Muscle layer of colon (tissue), 2 donors: ENCODE measurements at regions not wholly inside any gene's neighbourhood (a gene's known extent, or its start where the extent isn't known, plus 50 kb on each side); places are given as distances from the start of the nearest gene placed in this dataset.
"Not testable (repeated sequence)": the region's sequence is repeated elsewhere in the genome, so short reads cannot be mapped to it uniquely, and the experiment has no call there.

Experiments
- H3K27ac ChIP-seq: one replicate; pipeline ENCODE4 v1.7.0; 2013; ENCODE audit warnings: low read depth, mild to moderate bottlenecking, low read length, moderate library complexity
- H3K27me3 ChIP-seq, 2 donors: one replicate each; pipeline ENCODE4 v1.7.0; 2013; ENCODE audit warnings: low read length in 2 of 2, mild to moderate bottlenecking in 2 of 2; ENCODE audit not compliant: insufficient read depth in 2 of 2, control insufficient read depth in 1 of 2
- H3K36me3 ChIP-seq: one replicate; pipeline ENCODE4 v1.7.0; 2013; ENCODE audit warnings: mild to moderate bottlenecking, low read length; ENCODE audit not compliant: insufficient read depth
- H3K4me1 ChIP-seq: one replicate; pipeline ENCODE4 v1.7.0; 2013; ENCODE audit warnings: mild to moderate bottlenecking, low read length; ENCODE audit not compliant: insufficient read depth
- H3K4me3 ChIP-seq, 2 donors: one replicate each; pipeline ENCODE4 v1.7.0; 2013; ENCODE audit warnings: low read length in 2 of 2, low read depth in 1 of 2, mild to moderate bottlenecking in 1 of 2, moderate library complexity in 1 of 2
- H3K9ac ChIP-seq: one replicate; pipeline ENCODE4 v1.7.0; 2013; ENCODE audit warnings: low read length
- H3K9me3 ChIP-seq: one replicate; pipeline ENCODE4 v1.7.0; 2013; ENCODE audit warnings: mild to moderate bottlenecking, low read length
- donor health status: abdominal sarcoma.
- donor health status: Adenocarcinoma of cecum.

- not testable (repeated sequence) for H3K9me3 ChIP-seq
Observed at GRCh38 chr21:6363591-6363990, 4157.8 kb upstream of the TPTE start.

GRCh38 chr21:6368824-6369223, 4152.6 kb upstream of the TPTE start:
- not testable (repeated sequence) for H3K27me3 ChIP-seq, H3K4me1 ChIP-seq, H3K9ac ChIP-seq, H3K4me3 ChIP-seq, H3K36me3 ChIP-seq, H3K9me3 ChIP-seq, H3K27ac ChIP-seq

More at GRCh38 chr21:6363591-6363990, 4157.8 kb upstream of the TPTE start:
- H3K27ac ChIP-seq, H3K4me3 ChIP-seq, H3K4me1 ChIP-seq, H3K27me3 ChIP-seq, H3K9ac ChIP-seq, H3K36me3 ChIP-seq: not testable (repeated sequence)

GRCh38 chr21:6373253-6373652, 4148.1 kb upstream of the TPTE start:
- H3K27ac ChIP-seq, H3K27me3 ChIP-seq, H3K4me3 ChIP-seq, H3K9ac ChIP-seq, H3K4me1 ChIP-seq, H3K9me3 ChIP-seq, H3K36me3 ChIP-seq: not testable (repeated sequence)

GRCh38 chr21:6374232-6374631, 4147.2 kb upstream of the TPTE start:
- peak overlapping the region in 1 of 2 donors; percentile 12 for H3K4me3 ChIP-seq
- not testable (repeated sequence) for H3K9ac ChIP-seq

GRCh38 chr21:6374926-6375325, 4146.5 kb upstream of the TPTE start:
- not testable (repeated sequence) for H3K27ac ChIP-seq, H3K27me3 ChIP-seq, H3K36me3 ChIP-seq, H3K9ac ChIP-seq, H3K4me3 ChIP-seq, H3K4me1 ChIP-seq, H3K9me3 ChIP-seq

More at GRCh38 chr21:6374232-6374631, 4147.2 kb upstream of the TPTE start:
- not testable (repeated sequence) for H3K36me3 ChIP-seq, H3K4me1 ChIP-seq, H3K9me3 ChIP-seq, H3K27ac ChIP-seq, H3K27me3 ChIP-seq

GRCh38 chr21:6375776-6376175, 4145.6 kb upstream of the TPTE start:
- H3K4me1 ChIP-seq, H3K36me3 ChIP-seq, H3K4me3 ChIP-seq, H3K9me3 ChIP-seq, H3K27ac ChIP-seq, H3K27me3 ChIP-seq, H3K9ac ChIP-seq: not testable (repeated sequence)

- H3K4me1 ChIP-seq, H3K4me3 ChIP-seq: not testable (repeated sequence)
Observed at GRCh38 chr21:6376321-6377070, 4144.9 kb upstream of the TPTE start.

More at GRCh38 chr21:6376321-6377070, 4144.9 kb upstream of the TPTE start:
- not testable (repeated sequence) for H3K27me3 ChIP-seq, H3K27ac ChIP-seq, H3K36me3 ChIP-seq, H3K9me3 ChIP-seq, H3K9ac ChIP-seq
